ENCODE measurements at regions not wholly inside any gene's neighbourhood (a gene's known extent, or its start where the extent isn't known, plus 50 kb on each side); places are given as distances from the start of the nearest gene placed in this dataset.

GRCh38 chr13:85405316-85405897, 393.8 kb downstream of the SLITRK6 start:
- TF ChIP-seq CTCF (IDR thresholded peaks at IDR 0.05; ENCODE audit: low read depth, low read length), result no peak
- DNase-seq, result no peak
- Histone ChIP-seq H3K4me3 (ENCODE audit: low read depth, low read length) (no peak overlapping the region), H3K9me3 (ENCODE audit: severe bottlenecking) (no peaks in the 10 kb centered on the region), H3K27me3 (ENCODE audit: insufficient read depth, low read depth, severe bottlenecking) (no peaks in the 10 kb centered on the region), H3K36me3 (no peaks in the 10 kb centered on the region), H3K27ac (no peak overlapping the region)

- Histone ChIP-seq H3K27ac (peak overlapping the region; percentile 65), H3K4me3 (ENCODE audit: low read depth, low read length) (peak overlapping the region; percentile 0)
- DNase-seq, result peak; percentile 52
Measured at GRCh38 chr13:85386424-85386823, 412.8 kb downstream of the SLITRK6 start.

GRCh38 chr13:85383291-85383690, 415.9 kb downstream of the SLITRK6 start:
- Histone ChIP-seq H3K36me3 (no peaks in the 10 kb centered on the region), H3K4me3 (ENCODE audit: low read depth, low read length) (no peak overlapping the region), H3K9me3 (ENCODE audit: severe bottlenecking) (peaks cover 7% of the 10 kb centered on the region), H3K27ac (no peak overlapping the region), H3K27me3 (ENCODE audit: insufficient read depth, low read depth, severe bottlenecking) (no peaks in the 10 kb centered on the region)
- no peak for DNase-seq
- TF ChIP-seq CTCF (IDR thresholded peaks at IDR 0.05; ENCODE audit: low read depth, low read length), result no peak

More at GRCh38 chr13:85386424-85386823, 412.8 kb downstream of the SLITRK6 start:
- Histone ChIP-seq H3K9me3 (ENCODE audit: severe bottlenecking) (peaks cover 9% of the 10 kb centered on the region), H3K27me3 (ENCODE audit: insufficient read depth, low read depth, severe bottlenecking) (no peaks in the 10 kb centered on the region), H3K36me3 (no peaks in the 10 kb centered on the region)
- TF ChIP-seq CTCF (IDR thresholded peaks at IDR 0.05; ENCODE audit: low read depth, low read length), result no peak

GRCh38 chr13:85381082-85381481, 418.1 kb downstream of the SLITRK6 start:
- Histone ChIP-seq H3K9me3 (ENCODE audit: severe bottlenecking) (no peaks in the 10 kb centered on the region), H3K4me3 (ENCODE audit: low read depth, low read length) (no peak overlapping the region), H3K36me3 (no peaks in the 10 kb centered on the region), H3K27ac (peak overlapping the region; percentile 7; the same call in 1 of the 2 replicates), H3K27me3 (ENCODE audit: insufficient read depth, low read depth, severe bottlenecking) (no peaks in the 10 kb centered on the region)
- no peak for TF ChIP-seq CTCF (IDR thresholded peaks at IDR 0.05; ENCODE audit: low read depth, low read length)
- no peak for DNase-seq

- Histone ChIP-seq H3K4me3 (ENCODE audit: low read depth, low read length) (no peak overlapping the region), H3K36me3 (no peaks in the 10 kb centered on the region), H3K9me3 (ENCODE audit: severe bottlenecking) (no peaks in the 10 kb centered on the region), H3K27ac (no peak overlapping the region), H3K27me3 (ENCODE audit: insufficient read depth, low read depth, severe bottlenecking) (no peaks in the 10 kb centered on the region)
- DNase-seq, result no peak
- TF ChIP-seq CTCF (IDR thresholded peaks at IDR 0.05; ENCODE audit: low read depth, low read length), result no peak
Measured at GRCh38 chr13:85379991-85380390, 419.2 kb downstream of the SLITRK6 start.

GRCh38 chr13:85379433-85379832, 419.8 kb downstream of the SLITRK6 start:
- Histone ChIP-seq H3K9me3 (ENCODE audit: severe bottlenecking) (no peaks in the 10 kb centered on the region), H3K27me3 (ENCODE audit: insufficient read depth, low read depth, severe bottlenecking) (no peaks in the 10 kb centered on the region), H3K27ac (no peak overlapping the region; the same call in 1 of the 2 replicates), H3K4me3 (ENCODE audit: low read depth, low read length) (no peak overlapping the region), H3K36me3 (no peaks in the 10 kb centered on the region)
- DNase-seq, result no peak
- no peak for TF ChIP-seq CTCF (IDR thresholded peaks at IDR 0.05; ENCODE audit: low read depth, low read length)
